Bronchial epithelial cell (primary cell): ENCODE measurements at regions not wholly inside any gene's neighbourhood (a gene's known extent, or its start where the extent isn't known, plus 50 kb on each side); places are given as distances from the start of the nearest gene placed in this dataset.

Experiments used
- DNase-seq: peaks from one replicate; pipeline ENCODE4 v3.0.0-alpha.2; 2010; ENCODE audit warnings: low read depth
- FAIRE-seq: peaks from 2 replicates; lab custom pipeline; 2011; peaks lifted over from hg19 to GRCh38; lab: Jason Lieb, UNC
- H3K27me3 ChIP-seq: 2 replicates; pipeline ENCODE4 v1.5.1; 2011; ENCODE audit warnings: low read length; ENCODE audit not compliant: control insufficient read depth, insufficient read depth
- H3K36me3 ChIP-seq: 2 replicates; pipeline ENCODE4 v1.5.1; 2011; ENCODE audit warnings: low read length; ENCODE audit not compliant: control insufficient read depth, insufficient read depth
- H3K4me3 ChIP-seq: 2 replicates; pipeline ENCODE4 v1.5.1; 2011; ENCODE audit warnings: mild to moderate bottlenecking, low read depth, low read length, control low read depth
- CTCF ChIP-seq: IDR thresholded peaks from 2 replicates; pipeline ENCODE4 v1.5.1; 2011; ENCODE audit warnings: mild to moderate bottlenecking, moderate library complexity, low read length, control low read depth, inconsistent platforms; ENCODE audit not compliant: insufficient read depth, severe bottlenecking

- peaks cover 1% of the 10 kb centered on the region for H3K36me3 ChIP-seq
- no peaks in the 10 kb centered on the region for H3K27me3 ChIP-seq
- DNase-seq: no peak
- no peak overlapping the region for H3K4me3 ChIP-seq
- no peak for FAIRE-seq
- TF ChIP-seq CTCF: no peak
These were observed 402.7 kb downstream of the SOX9 start for GRCh38 chr17:72523491-72523890.

- FAIRE-seq (no peak), DNase-seq (no peak)
- no peak for TF ChIP-seq CTCF
- peaks cover 1% of the 10 kb centered on the region for H3K36me3 ChIP-seq
- no peaks in the 10 kb centered on the region for H3K27me3 ChIP-seq
- no peak overlapping the region for H3K4me3 ChIP-seq
These were observed 404.6 kb downstream of the SOX9 start for GRCh38 chr17:72525225-72526015.

GRCh38 chr17:72526769-72527168 lies 405.9 kb downstream of the SOX9 start:
- TF ChIP-seq CTCF: no peak
- Histone ChIP-seq H3K36me3 (peaks cover 1% of the 10 kb centered on the region), H3K27me3 (no peaks in the 10 kb centered on the region), H3K4me3 (no peak overlapping the region)
- DNase-seq (no peak), FAIRE-seq (no peak)

GRCh38 chr17:72527789-72528188 lies 407.0 kb downstream of the SOX9 start:
- FAIRE-seq (no peak), DNase-seq (no peak)
- Histone ChIP-seq H3K4me3 (no peak overlapping the region), H3K36me3 (peaks cover 1% of the 10 kb centered on the region), H3K27me3 (no peaks in the 10 kb centered on the region)
- TF ChIP-seq CTCF: no peak

- no peaks in the 10 kb centered on the region for H3K27me3 ChIP-seq
- no peak for FAIRE-seq
- no peak for DNase-seq
- H3K4me3 ChIP-seq: no peak overlapping the region
- peaks cover 1% of the 10 kb centered on the region for H3K36me3 ChIP-seq
- TF ChIP-seq CTCF: no peak
These were observed 407.9 kb downstream of the SOX9 start for GRCh38 chr17:72528683-72529082.

GRCh38 chr17:72529386-72529785 lies 408.6 kb downstream of the SOX9 start:
- TF ChIP-seq CTCF: no peak
- H3K36me3 ChIP-seq: peaks cover 4% of the 10 kb centered on the region
- no peaks in the 10 kb centered on the region for H3K27me3 ChIP-seq
- no peak overlapping the region for H3K4me3 ChIP-seq
- DNase-seq: no peak
- no peak for FAIRE-seq
